ENCODE measurements at regions not wholly inside any gene's neighbourhood (a gene's known extent, or its start where the extent isn't known, plus 50 kb on each side); places are given as distances from the start of the nearest gene placed in this dataset.

DNA sequence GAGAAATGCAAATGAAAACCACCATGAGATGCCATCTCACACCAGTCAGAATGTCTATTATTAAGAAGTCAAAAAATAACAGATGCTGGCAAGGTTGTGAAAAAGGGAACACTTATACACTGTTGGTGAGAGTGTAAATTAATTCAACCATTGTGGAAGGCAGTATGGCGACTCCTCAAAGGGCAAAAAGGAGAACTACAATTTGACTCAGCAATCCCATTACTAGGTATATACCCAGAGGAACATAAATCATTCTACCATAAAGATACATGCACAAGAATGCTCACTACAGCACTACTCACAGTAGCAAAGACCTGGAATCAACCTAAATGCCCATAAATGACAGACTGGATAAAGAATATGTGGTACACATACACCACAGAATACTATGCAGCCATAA is 161.1 kb upstream of the PDGFD start:
- no peak for DNase-seq

- DNase-seq = no peak
Observed at GRCh38 chr11:104324276-104324675, 160.3 kb upstream of the PDGFD start.

DNA sequence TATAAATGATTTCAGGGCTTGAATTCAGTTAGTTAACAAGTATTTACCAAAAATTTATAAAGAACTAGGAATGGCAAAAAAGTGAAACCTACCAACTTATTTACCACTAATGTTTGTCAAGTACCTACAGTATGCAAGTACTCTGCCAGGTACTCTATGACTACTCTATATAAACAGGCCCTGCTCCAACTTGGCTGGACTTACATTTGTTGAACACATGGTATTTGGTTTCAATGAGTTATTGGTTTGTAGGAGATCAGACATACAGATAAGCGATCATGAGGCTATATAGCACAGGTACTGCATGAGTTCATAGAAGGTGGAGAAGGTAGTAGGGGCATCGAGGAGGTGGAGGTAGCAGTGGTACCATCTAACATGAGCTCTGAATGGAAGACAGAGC is 159.9 kb upstream of the PDGFD start:
- DNase-seq = no peak

GRCh38 chr11:104322696-104323095 is 158.7 kb upstream of the PDGFD start:
- no peak for DNase-seq

GRCh38 chr11:104320956-104321355 is 157.0 kb upstream of the PDGFD start:
- no peak for DNase-seq

DNA sequence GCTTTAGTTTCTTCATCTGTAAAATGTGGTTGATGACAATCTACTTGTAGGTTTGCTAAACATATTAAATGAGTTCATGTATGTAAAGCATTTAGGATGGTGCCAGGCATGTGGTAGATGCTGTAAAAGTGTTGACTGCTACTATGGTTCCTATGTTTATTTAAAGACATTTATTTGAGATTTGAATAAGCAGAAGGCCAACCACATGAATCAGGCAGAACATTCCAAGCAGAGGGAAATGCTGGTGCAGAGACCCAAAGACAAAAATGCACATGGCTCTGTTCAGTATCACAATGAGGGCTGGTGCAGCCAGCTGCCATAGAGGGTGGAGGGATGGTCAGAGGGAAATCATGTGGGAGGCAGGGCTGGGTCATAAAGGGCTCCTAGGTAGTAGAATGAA is 156.2 kb upstream of the PDGFD start:
- no peak for DNase-seq

- no peak for DNase-seq
Observed at GRCh38 chr11:104319396-104319795, 155.4 kb upstream of the PDGFD start.

- no peak for DNase-seq
Observed at GRCh38 chr11:104306862-104307474, 143.0 kb upstream of the PDGFD start.

GRCh38 chr11:104301776-104302175 is 137.8 kb upstream of the PDGFD start:
- no peak for DNase-seq

DNA sequence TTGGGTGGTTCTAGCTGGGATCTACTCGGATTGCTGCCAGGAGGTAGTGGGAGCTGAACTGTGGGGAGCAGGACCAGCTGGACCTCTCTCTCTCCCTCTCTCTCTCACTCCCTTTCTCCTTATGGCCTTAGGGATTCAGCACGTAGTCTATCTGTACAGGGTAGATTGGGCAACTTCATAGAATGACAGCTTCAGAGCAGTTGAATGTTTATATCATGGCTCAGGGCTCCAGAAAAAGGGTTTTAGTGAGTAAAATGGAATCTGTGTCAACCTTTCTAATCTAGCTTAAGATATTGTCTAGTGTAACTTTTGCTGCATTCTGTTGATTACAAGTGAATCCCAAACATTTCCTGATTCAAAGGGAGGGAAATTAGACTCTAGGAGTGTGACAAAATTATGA is 127.7 kb upstream of the PDGFD start:
- no peak for DNase-seq

GRCh38 chr11:104286129-104286528 is 122.2 kb upstream of the PDGFD start:
- DNase-seq = no peak

DNA sequence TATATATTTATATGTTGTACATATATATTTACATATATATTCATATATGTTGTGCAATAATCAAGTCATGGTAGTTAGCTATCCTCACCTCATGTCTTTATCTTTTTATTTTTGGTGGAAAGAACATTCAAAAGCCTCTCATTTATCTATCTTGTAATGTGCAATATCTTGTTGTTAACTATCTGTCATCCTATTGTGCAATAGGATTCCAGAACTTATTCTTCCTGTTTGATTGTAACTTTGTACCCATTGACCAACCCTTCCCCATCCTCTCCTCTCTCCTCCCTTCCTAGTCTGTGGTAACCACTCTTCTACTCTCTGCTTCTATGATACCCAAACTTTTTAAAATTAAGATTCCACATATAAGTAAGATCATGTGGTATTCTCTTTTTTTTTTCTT is 115.6 kb upstream of the PDGFD start:
- no peak for DNase-seq

DNA sequence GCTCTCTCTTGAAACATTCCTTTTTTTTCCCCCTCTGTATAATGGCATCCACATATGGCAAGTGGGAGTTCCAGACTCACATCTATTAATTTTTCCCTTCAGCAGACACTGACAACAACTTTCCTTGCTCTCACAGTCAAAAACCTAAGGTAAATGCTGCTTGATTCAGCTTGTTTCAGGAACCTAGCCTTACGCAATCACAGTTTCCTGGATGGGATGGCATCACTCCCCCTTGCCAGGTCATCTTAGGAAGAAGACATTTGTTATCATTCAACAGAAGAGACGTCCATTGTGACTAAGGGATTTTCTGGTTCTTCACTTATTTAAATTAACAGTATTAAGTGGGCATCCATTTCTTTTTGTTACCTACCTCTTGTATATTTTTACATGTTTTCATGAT is 112.0 kb upstream of the PDGFD start:
- DNase-seq = no peak

GRCh38 chr11:104260456-104260855 is 96.5 kb upstream of the PDGFD start:
- DNase-seq = no peak

DNA sequence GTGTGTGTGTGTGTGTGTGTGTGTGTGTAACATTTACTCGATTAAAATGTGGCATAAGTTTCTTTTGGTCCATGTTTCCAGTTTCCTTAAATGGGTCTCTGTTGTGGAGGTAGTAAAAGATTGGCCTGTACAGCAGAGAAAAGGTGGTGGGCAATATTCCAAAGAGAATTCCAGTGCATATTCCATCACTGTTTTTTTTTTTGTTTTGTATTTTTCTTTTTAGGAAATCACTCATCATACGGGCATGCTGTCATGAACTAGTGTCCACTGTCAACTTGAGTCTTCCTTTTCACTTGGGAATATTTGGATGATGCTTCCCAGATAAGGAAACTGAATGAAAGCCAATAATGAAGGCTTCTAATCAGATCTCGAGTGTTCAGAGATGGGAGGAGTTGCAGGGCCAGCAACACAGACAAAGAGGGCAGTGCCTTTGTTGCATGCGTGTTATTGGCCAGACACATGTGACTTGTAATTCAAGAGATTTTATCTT is 95.2 kb upstream of the PDGFD start:
- no peak for DNase-seq

DNA sequence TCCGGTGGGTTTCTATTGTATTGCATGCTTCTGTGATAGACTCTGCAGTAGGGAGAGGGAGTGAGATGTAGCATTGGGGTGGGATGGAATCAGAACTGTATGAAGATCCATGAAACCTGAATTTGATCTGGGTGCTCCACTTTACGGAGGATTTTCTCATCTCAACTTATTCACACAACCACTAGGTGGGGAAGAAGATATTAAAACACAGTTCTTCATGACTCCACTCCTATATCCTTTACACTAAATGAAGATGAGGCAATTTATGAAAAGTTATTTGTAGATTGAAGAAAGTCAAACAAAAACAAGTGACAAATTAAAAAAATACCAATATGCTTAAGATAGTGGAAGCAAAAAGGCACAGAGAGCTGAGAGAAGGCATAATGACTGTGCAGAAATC is 92.6 kb upstream of the PDGFD start:
- DNase-seq = no peak

GRCh38 chr11:104254347-104254746 is 90.4 kb upstream of the PDGFD start:
- DNase-seq = no peak

GRCh38 chr11:104246590-104246989 is 82.6 kb upstream of the PDGFD start:
- no peak for DNase-seq

GRCh38 chr11:104238916-104239315 is 75.0 kb upstream of the PDGFD start:
- DNase-seq = no peak

DNA sequence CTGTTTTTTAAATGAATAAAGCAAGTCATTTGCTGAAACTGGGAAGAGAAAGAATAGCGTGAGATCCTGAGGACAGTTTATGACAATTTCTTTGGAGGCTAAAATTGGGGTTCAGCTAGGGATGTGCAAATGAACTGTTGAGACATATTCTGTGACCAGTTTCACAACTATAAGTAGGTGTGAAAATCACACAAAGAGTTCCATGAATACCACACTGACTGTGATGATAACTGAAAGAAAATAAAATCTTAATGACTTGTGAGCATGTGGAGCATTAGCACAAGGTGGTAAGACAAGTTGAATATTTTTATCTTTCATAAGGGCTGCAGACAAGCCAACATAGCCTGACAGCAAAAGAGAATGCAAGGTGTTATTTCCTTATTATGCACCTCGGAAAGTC is 61.1 kb upstream of the PDGFD start:
- DNase-seq = no peak

- DNase-seq = no peak
Observed at GRCh38 chr11:104222464-104222863, 58.5 kb upstream of the PDGFD start.

GRCh38 chr11:104221455-104221854 is 57.5 kb upstream of the PDGFD start:
- DNase-seq = no peak

- no peak for DNase-seq
Observed at GRCh38 chr11:104219096-104219495, 55.1 kb upstream of the PDGFD start.

DNA sequence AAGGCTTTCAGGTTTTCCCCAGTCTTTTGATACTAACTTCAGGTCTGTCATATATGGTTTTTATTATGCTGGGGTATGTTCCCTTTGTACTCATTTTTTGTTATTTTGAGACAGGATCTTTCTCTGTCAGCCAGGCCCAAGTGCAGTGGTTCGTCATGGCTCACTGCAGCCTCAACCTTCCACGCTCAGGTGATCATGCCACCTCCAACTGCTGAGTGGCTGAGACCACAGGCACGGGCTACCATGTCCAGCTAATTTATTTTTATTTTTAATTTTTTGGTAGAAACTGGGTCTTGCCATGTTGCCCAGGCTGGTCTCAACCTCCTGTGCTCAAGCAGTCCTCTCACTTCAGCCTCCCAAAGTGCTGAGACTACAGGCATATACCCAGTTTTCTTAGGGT is 50.6 kb upstream of the PDGFD start:
- no peak for DNase-seq

Data from NCI-H187 treated with DMSO at 0.1 percent for 48 hours (cell line).